ENCODE measurements at regions not wholly inside any gene's neighbourhood (a gene's known extent, or its start where the extent isn't known, plus 50 kb on each side); places are given as distances from the start of the nearest gene placed in this dataset.

GRCh38 chr6:134866563-134866962 lies 83.3 kb downstream of the ALDH8A1 start:
- DNase-seq: no peak

GRCh38 chr6:134864558-134864957 lies 85.3 kb downstream of the ALDH8A1 start:
- DNase-seq: no peak

DNA sequence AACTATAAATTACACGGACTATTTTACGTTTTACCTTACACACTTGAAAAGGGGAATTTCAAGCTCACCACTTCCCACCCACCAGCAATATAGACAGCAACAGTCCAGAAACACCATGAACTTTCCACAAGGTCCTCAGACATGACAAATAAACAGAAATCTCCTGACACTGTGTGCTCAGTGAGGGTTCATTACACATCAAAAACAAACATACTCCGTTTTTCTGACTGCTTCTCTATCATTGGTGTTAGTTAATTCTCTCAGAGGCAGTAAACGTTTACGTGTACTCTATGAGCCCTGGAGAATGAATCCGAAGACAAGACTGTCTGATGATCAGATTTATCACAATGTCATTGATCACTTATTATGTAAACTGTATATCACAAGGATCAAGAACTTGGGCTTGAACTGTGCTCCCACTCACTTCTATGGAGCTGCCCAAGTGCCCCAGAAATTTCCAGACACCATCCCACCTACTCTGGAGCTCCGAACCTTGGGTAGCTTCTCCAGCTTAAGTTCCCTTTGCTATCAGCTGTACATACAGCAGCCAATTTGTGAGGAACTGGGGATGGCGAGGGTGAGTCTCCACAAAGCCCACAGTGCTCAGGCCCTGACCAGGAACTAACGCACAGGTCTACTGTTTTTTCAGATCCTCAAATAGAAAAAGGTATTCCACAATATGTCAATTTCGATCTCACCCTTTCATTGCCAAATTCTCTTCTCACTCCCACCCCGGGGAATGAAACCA lies 86.0 kb downstream of the ALDH8A1 start:
- no peak for DNase-seq

DNA sequence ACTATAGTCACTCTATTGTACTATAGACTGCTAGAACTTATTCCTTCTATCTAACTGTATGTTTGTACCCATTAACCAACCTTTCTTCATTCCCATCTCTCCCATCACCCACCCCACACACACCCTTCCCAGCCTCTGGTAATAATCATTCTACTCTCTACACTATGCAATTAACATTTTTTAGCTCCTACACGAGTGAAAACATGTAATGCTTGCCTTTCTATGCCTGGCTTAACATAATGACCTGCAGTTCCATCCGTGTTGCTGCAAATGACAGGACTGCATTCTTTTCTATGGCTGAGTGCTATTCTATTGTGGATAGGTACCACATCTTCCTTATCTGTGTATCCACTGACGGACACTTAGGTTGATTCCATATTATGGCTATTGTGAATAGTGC lies 95.5 kb downstream of the ALDH8A1 start:
- no peak for DNase-seq

DNA sequence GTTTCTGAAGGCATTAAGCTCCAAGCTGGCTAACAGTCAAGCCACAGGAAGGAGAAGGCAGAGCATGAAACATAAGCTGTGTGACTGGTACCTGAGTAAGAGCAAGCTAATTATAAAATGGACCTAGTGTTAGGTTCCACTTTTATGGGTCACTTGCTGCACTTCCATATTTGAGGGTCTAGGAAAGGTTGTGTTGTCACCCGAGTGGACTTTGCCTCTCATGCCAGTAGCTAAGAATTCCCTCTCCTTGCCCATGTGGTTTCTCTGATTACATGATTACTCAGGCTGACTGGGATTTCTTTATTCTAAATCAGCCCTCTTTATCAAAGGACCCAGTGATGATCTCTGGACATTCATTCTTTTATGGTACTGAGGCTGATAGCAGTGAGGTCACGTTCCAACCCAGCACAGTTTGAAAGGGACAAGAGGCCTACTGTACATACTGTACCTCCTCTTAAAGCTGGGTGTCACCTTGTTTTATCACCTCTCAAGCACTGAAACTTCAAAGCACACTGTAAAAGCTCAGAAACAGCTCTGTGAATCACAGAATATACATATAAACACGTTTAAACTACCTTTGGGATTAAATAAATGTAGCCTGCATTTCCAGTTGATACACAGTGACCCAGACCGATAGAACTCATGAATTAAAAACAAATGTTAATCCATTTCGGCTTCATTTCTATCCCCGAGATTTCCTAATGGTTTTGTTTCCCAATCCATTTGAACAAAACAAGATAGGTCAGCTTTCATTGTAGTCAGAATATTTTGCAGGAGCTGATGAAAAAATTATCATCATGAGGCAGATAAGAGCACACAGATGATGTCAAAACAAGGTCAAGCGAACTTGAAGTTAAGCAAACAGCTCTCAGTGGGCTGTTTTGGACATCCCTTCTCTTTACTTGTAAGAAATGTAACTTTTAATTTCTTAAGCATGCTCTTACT lies 96.5 kb downstream of the ALDH8A1 start:
- no peak for DNase-seq

DNA sequence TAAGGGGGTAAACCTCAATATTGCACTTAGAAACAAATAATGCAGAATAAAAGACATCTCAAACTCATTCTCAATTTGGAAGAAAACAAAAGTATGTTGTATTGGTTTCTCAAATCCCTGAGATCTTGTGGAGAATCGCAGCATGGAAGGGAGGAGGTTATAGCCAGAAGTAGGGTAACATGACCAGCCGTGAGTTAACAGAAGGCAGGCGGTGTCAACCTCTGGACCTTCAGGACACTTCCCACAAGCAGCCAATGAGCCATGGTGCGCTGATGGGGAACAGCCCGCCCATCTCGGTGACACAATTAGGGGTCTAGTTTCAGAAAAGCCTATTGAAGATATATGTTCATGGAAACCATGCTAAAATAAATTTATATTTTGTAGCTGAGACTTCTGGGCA lies 98.4 kb downstream of the ALDH8A1 start:
- no peak for DNase-seq

- no peak for DNase-seq
These were observed 99.1 kb downstream of the ALDH8A1 start for GRCh38 chr6:134850721-134851305.

DNA sequence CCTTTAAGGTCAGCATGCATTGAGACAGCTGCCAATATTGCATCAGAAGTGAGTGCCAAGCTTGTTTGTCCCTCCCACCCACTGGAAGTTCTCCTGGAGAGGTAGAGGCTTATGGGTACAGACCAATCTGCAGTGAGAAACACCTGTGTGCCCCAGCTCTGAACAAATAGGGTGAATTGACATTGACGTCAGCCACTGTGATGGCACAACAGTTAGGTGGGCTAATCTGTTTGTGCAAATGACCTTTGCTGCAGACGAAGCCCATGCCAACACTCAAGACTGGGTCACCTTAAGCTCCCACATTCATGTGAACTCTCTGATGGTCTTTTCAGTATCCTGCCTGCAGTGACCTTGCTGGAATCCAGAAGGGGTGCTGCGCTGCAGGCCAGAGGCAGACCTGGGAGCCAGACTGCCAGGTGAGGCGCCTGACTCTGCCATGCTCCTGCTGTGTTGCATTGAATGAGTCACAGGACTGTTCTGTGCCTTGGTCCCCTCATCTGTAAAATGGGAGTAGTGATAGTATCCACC lies 99.9 kb downstream of the ALDH8A1 start:
- DNase-seq: no peak

GRCh38 chr6:134848076-134848475 lies 101.8 kb downstream of the ALDH8A1 start:
- DNase-seq: no peak

DNA sequence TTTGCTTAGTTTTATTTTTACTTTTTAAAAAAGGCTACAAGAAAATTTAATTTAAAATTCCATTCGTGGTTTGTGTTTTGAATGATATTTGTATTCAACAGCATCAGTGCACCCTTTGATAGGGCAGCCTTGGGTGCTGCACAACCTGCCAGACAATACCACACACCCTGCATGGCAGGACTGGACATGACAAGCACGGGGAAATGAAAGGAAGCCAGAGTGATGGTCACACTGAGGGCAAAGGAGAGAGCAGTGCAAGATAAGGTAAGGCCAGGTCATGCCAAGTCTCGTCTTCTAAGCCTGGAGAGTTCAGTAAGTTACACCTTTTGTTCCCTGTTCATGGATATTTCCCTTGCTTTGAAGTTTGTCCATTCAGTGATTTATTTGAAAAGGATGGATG lies 103.0 kb downstream of the ALDH8A1 start:
- DNase-seq: no peak

DNA sequence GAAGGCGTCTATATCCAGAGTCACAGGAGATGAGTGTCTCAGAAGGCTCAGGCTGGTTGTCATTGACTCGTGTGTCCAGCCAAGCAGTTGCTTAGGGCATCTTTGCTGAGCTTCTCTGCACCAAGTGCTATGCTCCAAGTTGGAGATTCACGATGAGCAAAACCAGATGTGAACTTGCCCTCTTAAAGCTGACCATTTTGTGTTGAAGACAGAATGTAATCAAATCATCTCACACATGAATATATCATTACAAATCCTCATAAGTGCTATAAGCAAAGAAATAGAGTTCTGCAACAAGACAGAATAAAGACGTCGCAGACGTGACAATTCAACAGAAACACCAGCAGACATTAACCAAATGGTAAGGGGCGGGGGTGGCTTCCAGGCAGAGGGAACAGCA lies 103.9 kb downstream of the ALDH8A1 start:
- DNase-seq: no peak

DNA sequence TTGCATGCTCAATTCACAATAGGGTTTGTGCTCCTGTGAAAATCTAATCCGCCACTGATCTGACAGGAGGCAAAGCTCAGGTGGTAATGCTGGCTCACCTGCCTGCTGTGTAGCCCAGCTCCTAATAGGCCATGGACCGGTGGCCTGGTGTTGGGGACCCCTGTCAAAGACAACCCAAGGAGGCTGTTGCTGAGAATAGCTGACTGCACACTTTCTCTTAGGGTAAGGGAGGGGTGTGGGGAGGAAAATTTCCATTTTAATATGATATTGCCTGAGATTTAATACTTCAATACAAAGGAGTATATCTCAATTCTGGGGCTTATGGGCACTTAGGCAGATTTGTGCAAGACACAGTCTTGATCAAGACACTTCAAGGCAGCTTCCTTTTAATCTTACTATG lies 105.8 kb downstream of the ALDH8A1 start:
- no peak for DNase-seq

DNA sequence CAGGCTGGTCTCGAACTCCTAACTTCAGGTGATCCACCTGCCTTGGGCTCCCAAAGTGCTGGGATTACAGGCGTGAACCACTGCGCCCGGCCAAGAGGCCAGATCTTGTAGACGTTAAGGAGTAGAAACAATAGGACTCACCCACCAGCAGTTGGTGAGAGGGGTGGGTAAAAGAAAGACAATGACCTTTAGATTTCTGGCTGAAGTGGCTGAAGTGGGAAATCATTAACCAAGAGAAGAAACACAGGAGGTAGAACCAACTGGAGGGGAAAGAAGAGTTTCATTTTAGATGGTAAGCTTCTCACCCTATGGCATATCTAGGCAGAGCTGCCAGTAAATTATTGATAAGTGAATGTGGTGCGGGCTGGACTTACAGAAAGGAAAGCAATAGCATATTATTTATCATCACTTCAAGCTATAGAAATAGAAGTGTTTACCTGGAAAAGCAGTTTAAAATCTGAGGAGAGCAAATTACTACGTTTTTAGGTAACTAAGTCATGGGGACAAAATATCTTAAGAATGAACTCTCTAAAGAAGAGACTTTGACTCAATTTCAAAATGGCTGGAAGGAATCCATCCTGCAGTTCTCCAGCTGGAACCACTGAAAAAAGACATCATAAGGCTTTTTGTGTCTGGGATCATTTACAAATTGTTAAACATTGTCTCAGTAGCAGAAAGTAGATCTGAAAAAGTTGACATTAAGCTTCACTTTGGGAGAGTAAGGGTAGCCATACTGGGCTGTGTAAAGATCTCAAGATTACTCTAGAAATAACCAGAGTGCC lies 109.6 kb downstream of the ALDH8A1 start:
- DNase-seq: no peak

GRCh38 chr6:134835993-134836392 lies 113.9 kb downstream of the ALDH8A1 start:
- DNase-seq: no peak

DNA sequence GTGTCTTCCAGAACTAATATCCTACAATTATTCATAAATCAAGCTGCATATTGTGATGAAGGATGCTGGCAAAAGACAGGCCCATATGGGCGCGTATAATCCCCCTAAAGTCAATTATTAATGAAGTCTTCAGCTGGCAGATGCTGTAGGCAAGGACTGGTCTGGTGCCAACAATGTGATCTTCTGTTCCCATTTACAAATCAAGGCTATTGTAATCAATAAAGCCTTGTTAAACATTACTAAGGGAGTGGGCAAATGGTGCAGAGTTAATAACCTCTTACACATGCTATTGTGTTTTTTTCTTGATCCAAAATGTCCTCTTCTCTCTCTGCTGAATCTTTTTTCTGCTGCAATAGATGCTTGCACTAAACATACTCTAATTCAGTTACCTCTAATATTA lies 119.0 kb downstream of the ALDH8A1 start:
- no peak for DNase-seq

DNA sequence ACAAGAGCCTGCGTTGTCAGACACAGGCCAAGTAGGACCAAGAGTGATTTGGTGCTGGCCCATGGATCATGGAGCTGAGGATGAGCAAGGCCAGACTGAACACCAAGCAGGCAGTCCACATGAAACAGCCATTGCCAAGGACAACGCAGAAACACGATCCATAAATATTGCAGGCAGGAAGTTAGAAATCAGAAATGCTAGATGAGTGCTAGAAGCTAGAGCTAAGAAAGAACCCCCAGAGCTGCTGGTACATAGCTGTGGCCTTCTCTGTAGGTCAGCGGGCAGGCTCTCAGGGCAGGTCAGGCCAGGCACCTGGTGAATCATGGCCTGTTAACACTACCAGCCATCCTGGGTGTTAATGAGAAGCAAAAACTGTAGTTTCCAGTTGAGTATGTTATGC lies 119.7 kb downstream of the ALDH8A1 start:
- DNase-seq: no peak

- DNase-seq: no peak
These were observed 121.3 kb downstream of the ALDH8A1 start for GRCh38 chr6:134828641-134829040.

DNA sequence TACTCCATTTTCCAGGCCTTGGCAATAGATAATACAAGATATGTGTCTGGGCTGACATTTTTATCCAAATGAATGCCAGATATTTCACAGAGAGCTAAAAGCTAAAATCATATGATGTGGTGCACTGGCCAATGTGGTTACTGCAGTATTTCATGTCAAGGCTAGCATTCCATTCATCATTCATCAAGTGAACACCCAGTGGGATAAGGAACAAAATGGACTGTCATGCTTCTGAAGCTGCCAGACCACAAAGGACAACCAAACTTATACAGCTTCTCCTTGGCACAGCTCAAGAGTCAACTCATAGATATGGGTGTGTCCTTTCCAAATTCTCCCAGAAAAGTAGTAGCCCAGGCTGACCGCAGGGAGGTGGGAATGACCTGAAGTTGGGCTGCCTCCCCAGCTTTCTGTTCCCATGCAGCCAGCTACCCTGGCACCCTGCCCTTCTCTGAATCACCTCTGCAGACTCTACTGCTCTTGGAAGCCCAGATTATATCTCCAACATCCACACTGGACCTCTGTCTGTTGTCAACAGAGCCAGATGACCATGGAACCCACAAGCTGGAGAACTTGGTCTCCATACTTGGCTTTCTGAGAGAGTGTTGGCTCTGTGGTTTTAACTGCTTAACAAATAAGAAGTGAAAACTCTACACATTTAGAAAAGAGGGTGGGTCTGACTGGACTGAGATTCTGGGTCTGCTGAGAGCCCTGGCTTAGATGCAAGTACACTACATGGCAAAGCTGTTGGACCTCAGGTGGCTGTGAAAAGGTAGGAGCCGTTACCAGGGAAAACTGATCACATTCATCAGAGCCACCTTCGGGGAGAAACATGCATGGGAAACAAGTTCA lies 122.8 kb downstream of the ALDH8A1 start:
- no peak for DNase-seq

- DNase-seq: no peak
These were observed 126.2 kb downstream of the ALDH8A1 start for GRCh38 chr6:134823710-134824034.

DNA sequence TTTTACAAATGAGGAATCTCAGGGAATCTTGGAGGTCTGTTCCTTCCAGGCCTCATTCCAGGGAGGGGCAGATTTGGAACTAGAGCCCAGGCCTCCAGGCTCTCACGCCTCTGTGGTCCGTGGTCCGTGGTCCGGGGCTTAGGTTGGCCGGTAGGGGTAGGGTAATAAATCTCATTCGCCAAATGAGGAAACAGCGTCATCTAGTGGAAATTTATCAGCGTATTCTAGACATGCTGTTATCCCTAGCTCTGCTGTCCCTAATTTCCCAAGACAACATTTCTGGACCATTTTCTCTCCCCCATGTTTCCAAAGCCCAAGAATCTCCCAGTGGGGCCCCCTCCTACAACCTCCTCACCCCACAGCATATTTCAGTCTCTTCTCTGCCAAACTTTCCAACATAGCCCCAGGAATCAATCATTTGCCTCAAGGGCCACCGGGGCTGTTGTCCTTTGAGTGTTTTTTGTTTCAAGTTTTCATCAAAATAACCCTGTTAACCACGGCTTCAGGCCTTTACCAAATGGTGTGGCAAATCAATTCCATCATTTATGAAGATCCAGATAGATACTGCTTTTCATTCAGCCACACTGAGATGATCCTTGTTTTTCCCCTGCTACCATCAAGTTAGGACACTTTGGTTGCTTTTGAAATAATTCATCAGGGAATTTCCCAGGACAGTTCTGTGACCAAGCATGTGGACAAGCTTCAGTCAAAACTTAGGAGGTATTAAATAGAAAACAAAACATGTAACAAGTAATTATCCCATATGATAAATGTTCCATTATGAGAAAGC lies 126.8 kb downstream of the ALDH8A1 start:
- peak; percentile 9 to 41 for DNase-seq
